Non-pigmented ciliary epithelial cell (primary cell): ENCODE measurements at regions not wholly inside any gene's neighbourhood (a gene's known extent, or its start where the extent isn't known, plus 50 kb on each side); places are given as distances from the start of the nearest gene placed in this dataset.

Experiments
- DNase-seq: peaks from one replicate; pipeline ENCODE4 v3.0.0-alpha.2; 2010; ENCODE audit warnings: low read depth

DNA sequence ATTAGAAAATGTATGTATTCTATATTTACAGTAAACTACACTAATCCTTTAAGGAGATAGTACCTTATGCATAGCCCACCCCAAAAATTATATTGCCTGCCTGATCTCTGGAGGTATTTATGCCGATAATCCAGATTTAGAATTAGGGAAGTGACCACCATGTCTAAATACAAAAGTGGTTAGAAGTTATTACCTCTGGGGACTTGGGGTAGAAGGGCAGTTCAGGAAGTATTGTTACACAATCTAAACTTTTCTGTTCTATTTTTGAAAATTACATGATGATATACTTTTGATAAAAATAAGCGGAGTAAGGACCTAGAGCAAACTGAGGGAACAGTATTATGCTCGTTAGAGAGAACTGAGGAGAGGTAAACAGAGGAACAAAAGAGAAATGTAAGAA is 90.5 kb upstream of the ZP4 start:
- no peak for DNase-seq

DNA sequence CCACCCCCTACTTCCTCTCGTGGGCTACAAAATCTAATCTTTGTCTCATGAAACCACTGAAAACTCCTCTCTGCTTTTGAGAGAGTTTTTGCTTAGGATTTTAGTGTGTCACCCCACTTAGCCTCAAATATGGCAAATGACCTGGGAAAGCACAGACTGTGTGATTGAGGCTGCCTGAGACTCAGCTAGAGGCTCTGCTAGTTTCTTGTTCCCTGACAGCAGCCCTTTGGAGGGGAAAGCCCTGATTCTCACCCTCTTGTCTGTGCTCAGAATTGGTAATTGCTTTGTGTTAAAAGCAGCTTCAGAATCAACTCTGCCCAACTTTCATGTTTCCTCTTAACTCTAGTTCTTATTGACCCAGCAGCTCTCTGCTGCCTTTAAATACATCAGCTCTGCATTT is 85.6 kb upstream of the ZP4 start:
- DNase-seq = no peak

DNA sequence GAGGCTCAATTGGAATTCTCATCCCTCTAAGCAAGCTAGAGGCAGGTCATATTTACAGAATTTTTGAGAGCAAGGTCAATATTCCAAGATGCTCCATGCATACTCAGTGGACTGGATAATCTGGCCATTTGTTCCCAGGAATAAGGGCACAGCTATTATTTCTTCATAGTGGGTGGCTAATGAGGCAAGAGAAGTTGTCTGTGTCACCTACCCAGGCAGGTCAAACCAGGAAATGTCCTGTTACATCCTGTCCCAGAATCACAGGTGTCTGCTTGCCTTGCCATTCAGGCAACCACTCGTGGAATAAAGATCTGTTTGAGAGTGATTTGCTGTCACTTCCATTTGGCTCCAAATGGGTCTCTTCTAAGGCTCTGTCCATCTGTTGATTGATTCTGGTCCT is 85.2 kb upstream of the ZP4 start:
- DNase-seq = no peak

DNA sequence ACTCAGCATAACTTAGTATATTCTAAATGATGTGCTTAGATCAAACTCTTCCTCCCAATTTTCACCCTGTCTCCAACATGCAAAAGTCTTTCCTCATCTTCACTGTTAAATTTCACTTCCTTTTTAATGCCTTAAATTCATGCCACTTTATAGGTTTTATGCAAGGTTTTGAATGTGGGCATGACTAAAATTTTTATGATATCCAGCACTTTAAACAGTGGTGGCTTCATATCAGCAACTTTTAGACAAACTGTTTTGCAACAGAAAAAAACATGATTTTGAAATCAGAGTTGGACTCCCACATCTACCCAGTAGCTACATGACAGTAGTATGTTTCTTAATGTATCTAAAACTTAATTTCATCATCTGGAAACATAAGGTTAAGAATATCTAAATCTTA is 84.7 kb upstream of the ZP4 start:
- no peak for DNase-seq

DNA sequence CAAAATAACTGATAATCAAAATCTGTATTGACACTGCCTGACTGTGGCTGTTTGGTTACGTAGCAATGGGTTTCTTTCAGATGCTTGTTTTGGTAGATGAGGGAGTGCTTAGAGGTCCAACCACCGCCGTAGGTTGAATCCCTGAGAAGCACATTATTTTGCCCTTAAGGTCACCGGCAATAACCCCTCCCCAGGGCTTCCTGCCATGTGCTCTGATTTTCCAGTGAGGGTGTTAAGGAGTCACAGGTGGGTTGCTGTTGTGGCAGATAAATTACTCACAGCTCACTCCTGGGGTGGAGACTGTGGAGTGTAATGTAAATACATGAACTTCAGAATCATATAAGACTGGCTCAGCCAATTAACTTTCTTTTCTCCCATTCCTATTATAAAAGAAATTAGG is 81.5 kb upstream of the ZP4 start:
- DNase-seq = no peak

DNA sequence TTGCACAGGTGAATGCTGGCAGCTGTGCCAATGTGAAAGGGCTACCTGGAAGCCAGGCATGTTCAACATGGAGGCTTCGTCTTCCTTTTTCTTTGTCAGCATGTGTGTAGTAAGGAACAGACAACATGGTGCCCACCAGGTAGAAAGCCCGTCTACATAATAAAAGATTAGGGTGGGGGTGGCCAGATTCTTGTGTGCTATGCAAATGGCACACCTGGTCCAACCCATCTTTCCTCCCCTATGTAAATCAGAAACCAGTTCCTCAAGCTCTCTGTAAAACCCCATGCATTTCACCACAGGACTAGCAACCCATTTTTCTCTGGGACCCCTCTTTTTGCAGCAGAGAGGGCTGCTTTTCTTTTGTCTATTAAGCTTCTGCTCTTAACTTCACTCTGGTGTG is 72.3 kb upstream of the ZP4 start:
- DNase-seq = no peak

DNA sequence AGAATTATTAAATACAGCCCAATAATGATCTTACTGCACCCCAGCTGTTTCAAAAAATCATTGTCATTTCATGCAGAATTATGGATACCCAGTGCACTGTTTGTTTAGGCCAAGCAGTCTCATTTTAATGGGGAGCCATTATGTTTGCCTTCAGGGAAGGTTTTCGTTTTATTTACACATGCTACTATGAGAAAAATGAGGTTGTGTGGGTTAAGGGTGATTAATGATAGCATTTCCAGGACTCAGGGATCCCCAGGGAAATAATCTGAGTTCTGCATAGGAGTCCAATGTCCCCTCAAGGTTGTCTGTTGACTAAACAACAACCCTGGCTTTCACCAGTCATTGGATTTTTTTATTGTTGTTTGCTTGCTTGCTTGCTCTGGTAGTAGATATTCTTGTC is 71.0 kb upstream of the ZP4 start:
- no peak for DNase-seq

DNA sequence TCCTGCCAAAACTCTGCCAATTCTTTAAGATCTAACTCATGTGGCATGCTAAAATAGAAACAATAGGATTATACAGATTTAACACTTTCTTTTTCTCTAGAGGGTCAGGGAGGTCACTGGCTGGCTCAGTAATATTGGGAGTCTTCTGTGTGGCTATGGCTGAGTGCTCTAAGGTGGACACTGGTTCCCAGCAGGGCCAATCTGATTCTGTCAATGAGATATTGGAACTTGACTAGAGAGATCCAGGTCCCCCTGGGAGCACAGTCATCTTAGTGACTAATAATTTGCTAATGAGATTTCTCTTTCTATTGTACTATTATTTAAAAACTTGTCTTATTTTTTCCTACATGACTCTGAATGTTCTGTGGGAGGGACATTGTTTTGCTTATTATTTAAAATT is 69.1 kb upstream of the ZP4 start:
- no peak for DNase-seq

DNA sequence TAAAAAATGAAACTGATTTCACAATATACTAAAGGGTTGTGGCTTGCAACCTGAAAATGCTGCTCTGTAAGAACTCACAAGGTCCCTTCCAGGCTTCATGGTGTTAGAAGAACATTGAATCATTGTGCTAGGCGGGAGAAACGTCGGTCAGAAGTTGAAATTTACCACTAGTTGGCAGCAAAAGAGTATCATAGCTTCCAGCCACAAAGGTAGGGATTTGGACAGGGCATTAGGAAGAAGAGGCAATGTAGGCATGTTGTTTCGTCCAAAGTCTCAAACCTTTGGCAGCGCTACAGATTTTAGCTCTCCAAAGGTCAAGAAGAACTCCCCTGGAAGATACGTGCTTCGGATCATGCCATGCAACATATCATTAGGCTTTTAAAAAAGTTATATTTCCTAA is 62.5 kb upstream of the ZP4 start:
- no peak for DNase-seq
